ENCODE measurements at regions not wholly inside any gene's neighbourhood (a gene's known extent, or its start where the extent isn't known, plus 50 kb on each side); places are given as distances from the start of the nearest gene placed in this dataset.

DNA sequence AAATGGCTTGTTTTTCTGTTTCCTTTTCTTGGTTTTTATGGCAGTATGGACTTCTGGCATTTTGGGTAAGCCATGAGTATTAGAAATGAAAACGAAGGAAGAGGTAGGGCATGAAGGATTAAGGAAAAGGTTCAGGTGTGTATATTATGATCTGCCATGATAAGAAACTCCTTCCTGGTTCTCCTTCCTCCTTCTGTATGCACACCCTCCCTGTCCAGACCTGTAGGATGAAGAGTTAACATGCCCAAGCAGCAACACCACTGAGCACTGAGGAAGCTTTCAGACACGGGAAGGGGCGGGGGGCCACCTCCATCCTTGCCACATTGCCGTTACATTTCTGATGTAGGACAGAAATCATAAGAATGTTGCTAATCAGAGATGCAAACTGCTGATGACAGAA, 361.0 kb upstream of the ZMIZ1 start:
- TF ChIP-seq, protein P1, sequence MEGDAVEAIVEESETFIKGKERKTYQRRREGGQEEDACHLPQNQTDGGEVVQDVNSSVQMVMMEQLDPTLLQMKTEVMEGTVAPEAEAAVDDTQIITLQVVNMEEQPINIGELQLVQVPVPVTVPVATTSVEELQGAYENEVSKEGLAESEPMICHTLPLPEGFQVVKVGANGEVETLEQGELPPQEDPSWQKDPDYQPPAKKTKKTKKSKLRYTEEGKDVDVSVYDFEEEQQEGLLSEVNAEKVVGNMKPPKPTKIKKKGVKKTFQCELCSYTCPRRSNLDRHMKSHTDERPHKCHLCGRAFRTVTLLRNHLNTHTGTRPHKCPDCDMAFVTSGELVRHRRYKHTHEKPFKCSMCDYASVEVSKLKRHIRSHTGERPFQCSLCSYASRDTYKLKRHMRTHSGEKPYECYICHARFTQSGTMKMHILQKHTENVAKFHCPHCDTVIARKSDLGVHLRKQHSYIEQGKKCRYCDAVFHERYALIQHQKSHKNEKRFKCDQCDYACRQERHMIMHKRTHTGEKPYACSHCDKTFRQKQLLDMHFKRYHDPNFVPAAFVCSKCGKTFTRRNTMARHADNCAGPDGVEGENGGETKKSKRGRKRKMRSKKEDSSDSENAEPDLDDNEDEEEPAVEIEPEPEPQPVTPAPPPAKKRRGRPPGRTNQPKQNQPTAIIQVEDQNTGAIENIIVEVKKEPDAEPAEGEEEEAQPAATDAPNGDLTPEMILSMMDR (IDR thresholded peaks at IDR 0.05): no peak
- no peak for TF ChIP-seq EP300 (IDR thresholded peaks at IDR 0.05)
- TF ChIP-seq POLR2A (IDR thresholded peaks at IDR 0.05): no peak
- H3K9me3 ChIP-seq: no peaks in the 10 kb centered on the region
- no peaks in the 10 kb centered on the region for H3K4me1 ChIP-seq (ENCODE audit: insufficient read depth)
- no peak overlapping the region for H3K4me3 ChIP-seq
- H3K36me3 ChIP-seq: no peaks in the 10 kb centered on the region
- no peaks in the 10 kb centered on the region for H3K27me3 ChIP-seq
- 86 to 87% (median 86%) methylated on average over 4 of the region's 4 CpGs for WGBS, 3 donors
- intact Hi-C loops (cut with DNase I): no loop called here
- H3K27ac ChIP-seq: no peak overlapping the region
- DNase-seq: no peak

GRCh38 chr10:78712147-78712546, 356.6 kb upstream of the ZMIZ1 start:
- Histone ChIP-seq H3K27ac (no peak overlapping the region), H3K9me3 (no peaks in the 10 kb centered on the region), H3K4me1 (ENCODE audit: insufficient read depth) (no peaks in the 10 kb centered on the region), H3K36me3 (no peaks in the 10 kb centered on the region), H3K27me3 (no peaks in the 10 kb centered on the region), H3K4me3 (no peak overlapping the region)
- TF ChIP-seq POLR2A (IDR thresholded peaks at IDR 0.05) (no peak), EP300 (IDR thresholded peaks at IDR 0.05) (no peak)
- TF ChIP-seq, protein P1 (IDR thresholded peaks at IDR 0.05): no peak
- DNase-seq: no peak
- WGBS, 3 donors: 90 to 95% (median 95%) methylated on average over 3 of the region's 3 CpGs
- intact Hi-C loops (cut with DNase I): no loop called here

DNA sequence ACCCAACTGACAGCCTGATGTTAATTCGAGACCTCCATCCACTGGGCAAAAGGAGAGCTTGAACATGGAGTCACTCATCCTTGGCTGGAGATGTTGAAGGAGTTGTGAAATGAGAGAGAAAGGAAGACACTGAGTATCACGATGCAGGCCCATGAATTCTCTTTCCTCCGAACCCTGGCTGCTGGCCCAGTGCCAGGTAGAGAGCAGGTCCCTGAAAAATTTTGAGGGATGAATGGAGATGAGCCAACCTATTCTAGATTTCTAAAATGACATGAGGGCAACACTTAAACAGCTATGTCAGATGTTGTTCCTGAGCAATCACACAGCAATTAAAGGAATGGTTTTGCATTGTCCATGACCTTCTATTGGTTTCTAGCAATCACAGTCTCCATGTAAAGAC, 355.1 kb upstream of the ZMIZ1 start:
- Histone ChIP-seq H3K27me3 (no peaks in the 10 kb centered on the region), H3K4me1 (ENCODE audit: insufficient read depth) (no peaks in the 10 kb centered on the region), H3K27ac (no peak overlapping the region), H3K9me3 (no peaks in the 10 kb centered on the region), H3K4me3 (no peak overlapping the region), H3K36me3 (no peaks in the 10 kb centered on the region)
- TF ChIP-seq EP300 (IDR thresholded peaks at IDR 0.05) (no peak), POLR2A (IDR thresholded peaks at IDR 0.05) (no peak)
- TF ChIP-seq, protein P1 (IDR thresholded peaks at IDR 0.05): no peak
- intact Hi-C loops (cut with DNase I): no loop called here
- 65 to 75% (median 67%) methylated on average over 3 of the region's 3 CpGs for WGBS, 3 donors
- DNase-seq: no peak

- Histone ChIP-seq H3K36me3 (no peaks in the 10 kb centered on the region), H3K4me3 (no peak overlapping the region), H3K27ac (no peak overlapping the region), H3K9me3 (no peaks in the 10 kb centered on the region), H3K4me1 (ENCODE audit: insufficient read depth) (no peaks in the 10 kb centered on the region), H3K27me3 (no peaks in the 10 kb centered on the region)
- TF ChIP-seq, protein P1 (IDR thresholded peaks at IDR 0.05): no peak
- TF ChIP-seq POLR2A (IDR thresholded peaks at IDR 0.05) (no peak), EP300 (IDR thresholded peaks at IDR 0.05) (no peak)
- intact Hi-C loops (cut with DNase I): no loop called here
- WGBS, 3 donors: 20 to 37% (median 20%) methylated on average over 2 of the region's 2 CpGs
- DNase-seq: no peak
Measured at GRCh38 chr10:78714225-78714624, 354.5 kb upstream of the ZMIZ1 start.

DNA sequence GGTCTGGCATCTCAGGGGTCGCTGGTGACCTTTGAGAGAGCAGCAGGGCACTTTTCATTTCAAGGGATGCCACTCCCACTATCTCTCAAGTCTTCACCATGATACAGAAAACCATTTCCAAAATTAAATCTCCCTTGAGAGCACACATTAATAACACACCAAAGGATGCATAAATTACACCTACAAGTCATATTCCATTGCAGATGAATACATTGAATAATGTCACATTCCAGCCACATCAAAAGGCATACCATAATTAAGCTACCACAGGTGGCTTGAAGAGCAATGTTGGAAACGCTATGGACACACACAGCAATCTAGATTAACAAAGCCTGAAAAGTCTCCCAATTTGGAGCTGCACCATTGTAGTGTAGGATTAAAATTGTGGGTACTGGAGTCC, 353.3 kb upstream of the ZMIZ1 start:
- Histone ChIP-seq H3K4me3 (no peak overlapping the region), H3K9me3 (no peaks in the 10 kb centered on the region), H3K4me1 (ENCODE audit: insufficient read depth) (no peaks in the 10 kb centered on the region), H3K36me3 (no peaks in the 10 kb centered on the region), H3K27me3 (no peaks in the 10 kb centered on the region), H3K27ac (no peak overlapping the region)
- intact Hi-C loops (cut with DNase I): no loop called here
- no peak for DNase-seq
- no peak for TF ChIP-seq POLR2A (IDR thresholded peaks at IDR 0.05)
- WGBS, 3 donors: 77 to 90% (median 90%) methylated on average over 2 of the region's 2 CpGs
